Progenitor cell of endocrine pancreas (in vitro differentiated cells): ENCODE measurements at regions not wholly inside any gene's neighbourhood (a gene's known extent, or its start where the extent isn't known, plus 50 kb on each side); places are given as distances from the start of the nearest gene placed in this dataset.

Source experiments
- DNase-seq: peaks from one replicate; pipeline ENCODE4 v3.0.0; 2021; ENCODE audit warnings: low spot score; ENCODE audit not compliant: unreplicated experiment
- H3K27ac Mint-ChIP-seq: 2 replicates; pipeline ENCODE4 v1.8.0; 2021; ENCODE audit warnings: mild to moderate bottlenecking, moderate library complexity, mixed read lengths
- H3K27me3 Mint-ChIP-seq: 2 replicates; pipeline ENCODE4 v1.8.0; 2021; ENCODE audit warnings: mixed read lengths
- H3K36me3 Mint-ChIP-seq: 2 replicates; pipeline ENCODE4 v1.8.0; 2022; ENCODE audit warnings: mixed read lengths; ENCODE audit not compliant: insufficient read depth
- H3K4me1 Mint-ChIP-seq: 2 replicates; pipeline ENCODE4 v1.8.0; 2021; ENCODE audit warnings: low read depth, mixed read lengths
- H3K4me3 Mint-ChIP-seq: 2 replicates; pipeline ENCODE4 v1.8.0; 2021; ENCODE audit warnings: low read depth, mild to moderate bottlenecking, moderate library complexity, mixed read lengths
- H3K9me3 Mint-ChIP-seq: 2 replicates; pipeline ENCODE4 v1.8.0; 2021; ENCODE audit warnings: low read depth, mixed read lengths
- TF ChIP-seq, protein P1 (sequence below): fragments of 200-600 bp; sonication (generic); IDR thresholded peaks from one replicate; pipeline ENCODE4 v1.5.0; 2021; ENCODE audit warnings: antibody characterized with exemption, mild to moderate bottlenecking; ENCODE audit not compliant: unreplicated experiment

- H3K27me3 Mint-ChIP-seq: no peaks in the 10 kb centered on the region
- H3K27ac Mint-ChIP-seq: no peak overlapping the region
- peaks cover 4% of the 10 kb centered on the region for H3K36me3 Mint-ChIP-seq
- no peaks in the 10 kb centered on the region for H3K4me1 Mint-ChIP-seq
- DNase-seq: no peak
- no peak overlapping the region for H3K4me3 Mint-ChIP-seq
- H3K9me3 Mint-ChIP-seq: peaks cover 26% of the 10 kb centered on the region
- TF ChIP-seq, protein P1, sequence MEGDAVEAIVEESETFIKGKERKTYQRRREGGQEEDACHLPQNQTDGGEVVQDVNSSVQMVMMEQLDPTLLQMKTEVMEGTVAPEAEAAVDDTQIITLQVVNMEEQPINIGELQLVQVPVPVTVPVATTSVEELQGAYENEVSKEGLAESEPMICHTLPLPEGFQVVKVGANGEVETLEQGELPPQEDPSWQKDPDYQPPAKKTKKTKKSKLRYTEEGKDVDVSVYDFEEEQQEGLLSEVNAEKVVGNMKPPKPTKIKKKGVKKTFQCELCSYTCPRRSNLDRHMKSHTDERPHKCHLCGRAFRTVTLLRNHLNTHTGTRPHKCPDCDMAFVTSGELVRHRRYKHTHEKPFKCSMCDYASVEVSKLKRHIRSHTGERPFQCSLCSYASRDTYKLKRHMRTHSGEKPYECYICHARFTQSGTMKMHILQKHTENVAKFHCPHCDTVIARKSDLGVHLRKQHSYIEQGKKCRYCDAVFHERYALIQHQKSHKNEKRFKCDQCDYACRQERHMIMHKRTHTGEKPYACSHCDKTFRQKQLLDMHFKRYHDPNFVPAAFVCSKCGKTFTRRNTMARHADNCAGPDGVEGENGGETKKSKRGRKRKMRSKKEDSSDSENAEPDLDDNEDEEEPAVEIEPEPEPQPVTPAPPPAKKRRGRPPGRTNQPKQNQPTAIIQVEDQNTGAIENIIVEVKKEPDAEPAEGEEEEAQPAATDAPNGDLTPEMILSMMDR: no peak
These were observed 753.1 kb downstream of the TBC1D22A start for GRCh38 chr22:47515384-47516125.

- DNase-seq: no peak
- no peaks in the 10 kb centered on the region for H3K4me1 Mint-ChIP-seq
- no peaks in the 10 kb centered on the region for H3K27me3 Mint-ChIP-seq
- no peak overlapping the region for H3K4me3 Mint-ChIP-seq
- no peak overlapping the region for H3K27ac Mint-ChIP-seq
- TF ChIP-seq, protein P1: no peak
- H3K9me3 Mint-ChIP-seq: peaks cover 27% of the 10 kb centered on the region
- H3K36me3 Mint-ChIP-seq: peaks cover 4% of the 10 kb centered on the region
These were observed 750.2 kb downstream of the TBC1D22A start for GRCh38 chr22:47512617-47513016.

DNA sequence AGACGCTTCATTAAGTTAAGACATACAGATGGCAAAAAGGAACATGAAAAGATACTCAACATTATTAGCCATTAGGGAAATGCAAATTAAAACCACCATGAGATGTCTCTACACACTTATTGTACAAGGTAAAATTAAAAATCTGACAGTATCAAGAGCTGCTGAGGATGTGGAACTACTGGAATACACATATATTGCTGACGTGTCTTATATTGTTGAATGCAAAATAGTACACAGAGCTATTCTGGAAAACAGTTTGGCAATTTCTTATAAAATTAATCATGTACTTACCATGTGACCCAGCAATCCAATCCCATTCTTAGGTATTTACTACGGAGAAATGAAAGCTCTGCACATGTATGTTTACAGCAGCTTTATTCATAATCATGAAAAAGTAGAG, 742.5 kb downstream of the TBC1D22A start:
- H3K36me3 Mint-ChIP-seq: peaks cover 2% of the 10 kb centered on the region
- no peak for DNase-seq
- no peaks in the 10 kb centered on the region for H3K27me3 Mint-ChIP-seq
- no peak overlapping the region for H3K4me3 Mint-ChIP-seq
- H3K4me1 Mint-ChIP-seq: no peaks in the 10 kb centered on the region
- H3K27ac Mint-ChIP-seq: no peak overlapping the region
- TF ChIP-seq, protein P1: no peak
- peaks cover 68% of the 10 kb centered on the region for H3K9me3 Mint-ChIP-seq

- TF ChIP-seq, protein P1: no peak
- H3K4me3 Mint-ChIP-seq: no peak overlapping the region
- H3K36me3 Mint-ChIP-seq: peaks cover 7% of the 10 kb centered on the region
These were observed 736.6 kb downstream of the TBC1D22A start for GRCh38 chr22:47498969-47499495.

DNA sequence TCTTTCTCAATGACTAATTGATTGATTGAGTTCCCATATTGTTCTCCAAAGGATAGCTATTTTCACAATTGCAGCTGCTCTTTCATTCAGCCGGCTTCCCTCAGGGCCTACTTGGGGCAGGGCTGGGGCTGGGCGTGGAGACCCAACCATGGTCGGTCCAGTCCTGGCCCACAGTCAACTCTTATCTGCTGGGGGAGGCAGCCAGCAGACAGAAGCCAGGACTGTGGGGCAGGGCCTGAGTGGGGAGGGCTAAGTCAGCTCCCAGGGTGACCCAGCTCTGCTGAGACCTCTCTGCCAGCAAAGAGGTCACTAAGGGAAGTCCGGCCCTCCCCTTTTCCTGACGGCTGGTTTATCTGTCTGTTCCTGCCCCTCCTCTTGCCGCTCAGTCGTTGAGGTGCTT, 735.2 kb downstream of the TBC1D22A start:
- DNase-seq: no peak
- Mint-ChIP-seq H3K36me3 (peaks cover 7% of the 10 kb centered on the region), H3K9me3 (peaks cover 65% of the 10 kb centered on the region), H3K27ac (no peak overlapping the region), H3K4me3 (no peak overlapping the region), H3K4me1 (no peaks in the 10 kb centered on the region), H3K27me3 (no peaks in the 10 kb centered on the region)
- TF ChIP-seq, protein P1: no peak

More at GRCh38 chr22:47498969-47499495, 736.6 kb downstream of the TBC1D22A start:
- no peak for DNase-seq
- Mint-ChIP-seq H3K4me1 (no peaks in the 10 kb centered on the region), H3K27ac (no peak overlapping the region), H3K9me3 (peaks cover 64% of the 10 kb centered on the region), H3K27me3 (no peaks in the 10 kb centered on the region)
